ENCODE measurements at regions not wholly inside any gene's neighbourhood (a gene's known extent, or its start where the extent isn't known, plus 50 kb on each side); places are given as distances from the start of the nearest gene placed in this dataset.

DNA sequence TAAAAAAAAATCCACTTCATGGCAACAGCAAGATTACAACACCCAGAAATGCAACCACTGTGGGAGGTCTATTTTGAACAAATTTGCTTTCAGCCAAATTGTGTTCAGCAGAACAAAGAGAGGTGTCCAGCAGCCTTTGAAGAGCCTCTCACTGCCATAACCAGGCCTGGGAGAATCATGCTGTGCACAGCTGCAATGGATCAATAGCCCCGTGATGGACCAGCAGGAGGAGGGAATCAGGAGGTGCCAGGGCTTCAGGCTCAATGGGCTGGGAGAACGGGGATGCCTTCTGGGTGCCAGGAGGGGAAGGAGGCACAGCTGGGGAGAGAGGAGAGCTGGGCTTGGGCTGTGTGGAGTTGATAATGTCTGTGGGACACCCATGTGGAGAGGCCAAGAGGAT is 366.2 kb upstream of the EEF2KMT start:
- no peak for DNase-seq
- H3K27me3 Mint-ChIP-seq, result no peaks in the 10 kb centered on the region
- no peaks in the 10 kb centered on the region for H3K9me3 Mint-ChIP-seq
- no peaks in the 10 kb centered on the region for H3K36me3 Mint-ChIP-seq
- H3K27ac Mint-ChIP-seq, result no peak overlapping the region
- no peaks in the 10 kb centered on the region for H3K4me1 Mint-ChIP-seq
- no peak overlapping the region for H3K4me3 Mint-ChIP-seq
- CTCF ChIA-PET, result no interaction called here

GRCh38 chr16:5461574-5461973 is 364.0 kb upstream of the EEF2KMT start:
- H3K27ac Mint-ChIP-seq, result no peak overlapping the region
- H3K4me1 Mint-ChIP-seq, result no peaks in the 10 kb centered on the region
- no peaks in the 10 kb centered on the region for H3K27me3 Mint-ChIP-seq
- no peaks in the 10 kb centered on the region for H3K36me3 Mint-ChIP-seq
- DNase-seq, result no peak
- H3K4me3 Mint-ChIP-seq, result no peak overlapping the region
- CTCF ChIA-PET, result no interaction called here
- H3K9me3 Mint-ChIP-seq, result no peaks in the 10 kb centered on the region

- CTCF ChIA-PET, result no interaction called here
- Mint-ChIP-seq H3K4me3 (no peak overlapping the region), H3K27ac (no peak overlapping the region), H3K4me1 (no peaks in the 10 kb centered on the region), H3K9me3 (no peaks in the 10 kb centered on the region), H3K36me3 (no peaks in the 10 kb centered on the region), H3K27me3 (no peaks in the 10 kb centered on the region)
- DNase-seq, result no peak
Measured at GRCh38 chr16:5461141-5461540, 363.5 kb upstream of the EEF2KMT start.

GRCh38 chr16:5460701-5461100 is 363.1 kb upstream of the EEF2KMT start:
- Mint-ChIP-seq H3K4me3 (no peak overlapping the region), H3K27me3 (no peaks in the 10 kb centered on the region), H3K4me1 (no peaks in the 10 kb centered on the region), H3K9me3 (no peaks in the 10 kb centered on the region), H3K27ac (no peak overlapping the region), H3K36me3 (no peaks in the 10 kb centered on the region)
- no peak for DNase-seq
- CTCF ChIA-PET, result no interaction called here

DNA sequence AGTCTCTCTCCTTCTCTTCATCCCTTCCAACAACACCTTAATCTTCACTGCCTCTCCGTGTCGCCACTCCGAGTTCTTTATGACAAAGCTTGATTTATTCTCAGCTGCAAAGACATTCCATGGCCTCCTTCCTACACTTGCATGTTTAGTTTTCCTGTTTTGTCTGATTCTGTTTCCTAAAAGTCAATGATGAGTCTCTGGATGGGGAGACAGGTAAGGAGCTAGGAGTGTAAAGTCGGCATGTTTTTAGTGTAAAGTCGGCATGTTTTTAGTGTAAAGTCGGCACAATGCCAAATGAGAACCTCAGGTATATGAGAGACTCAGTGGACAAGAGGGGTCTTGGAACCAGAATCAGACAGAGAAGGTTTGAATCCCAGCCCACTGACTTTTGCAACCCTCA is 362.3 kb upstream of the EEF2KMT start:
- CTCF ChIA-PET, result no interaction called here
- no peak overlapping the region for H3K4me3 Mint-ChIP-seq
- no peaks in the 10 kb centered on the region for H3K36me3 Mint-ChIP-seq
- no peak for DNase-seq
- no peak overlapping the region for H3K27ac Mint-ChIP-seq
- H3K27me3 Mint-ChIP-seq, result no peaks in the 10 kb centered on the region
- H3K4me1 Mint-ChIP-seq, result no peaks in the 10 kb centered on the region
- H3K9me3 Mint-ChIP-seq, result no peaks in the 10 kb centered on the region

- no peaks in the 10 kb centered on the region for H3K27me3 Mint-ChIP-seq
- DNase-seq, result no peak
- no peak overlapping the region for H3K27ac Mint-ChIP-seq
- no peaks in the 10 kb centered on the region for H3K36me3 Mint-ChIP-seq
- no peaks in the 10 kb centered on the region for H3K4me1 Mint-ChIP-seq
- H3K4me3 Mint-ChIP-seq, result no peak overlapping the region
- no peaks in the 10 kb centered on the region for H3K9me3 Mint-ChIP-seq
- CTCF ChIA-PET, result no interaction called here
Measured at GRCh38 chr16:5455110-5455509, 357.5 kb upstream of the EEF2KMT start.

DNA sequence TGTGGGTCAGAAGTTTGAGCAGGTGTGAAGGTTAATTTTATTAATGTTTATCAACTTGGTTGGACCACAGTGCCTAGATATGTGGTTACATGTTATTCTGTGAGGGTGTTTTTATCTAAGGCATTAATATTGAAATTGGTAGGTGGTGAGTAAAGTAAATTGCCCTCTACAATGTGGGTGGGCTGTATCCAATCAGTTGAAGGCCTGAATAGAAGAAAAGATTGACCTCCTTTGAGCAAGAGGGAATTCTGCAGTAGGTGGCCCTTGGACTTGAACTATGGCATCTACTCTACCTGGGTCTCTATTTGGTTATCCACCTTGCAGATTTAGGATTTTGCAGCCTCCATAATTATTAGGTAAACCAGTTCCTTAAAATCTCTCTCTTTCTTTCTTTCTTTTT is 356.8 kb upstream of the EEF2KMT start:
- Mint-ChIP-seq H3K9me3 (no peaks in the 10 kb centered on the region), H3K4me1 (no peaks in the 10 kb centered on the region), H3K27ac (no peak overlapping the region), H3K36me3 (no peaks in the 10 kb centered on the region), H3K27me3 (no peaks in the 10 kb centered on the region), H3K4me3 (no peak overlapping the region)
- CTCF ChIA-PET, result no interaction called here
- DNase-seq, result no peak

DNA sequence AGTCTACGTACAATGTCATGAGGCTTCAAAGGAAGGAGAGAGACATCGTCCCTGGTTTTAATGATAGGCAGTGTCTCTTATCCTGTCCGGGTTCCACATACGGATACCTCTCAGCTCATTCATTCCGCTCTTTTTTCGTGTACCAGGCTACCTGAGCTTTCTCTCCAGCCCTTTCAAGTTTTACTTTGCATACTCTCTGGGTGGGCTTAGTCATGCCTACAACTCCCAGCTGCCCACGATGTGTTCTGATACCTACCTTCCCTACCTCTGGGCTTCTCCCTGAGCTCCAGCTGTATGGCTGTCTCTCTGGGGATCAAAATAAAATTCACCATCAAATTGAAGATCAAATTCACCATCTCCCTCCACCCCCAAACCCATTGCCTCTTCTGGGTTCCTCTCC is 354.0 kb upstream of the EEF2KMT start:
- Mint-ChIP-seq H3K4me1 (no peaks in the 10 kb centered on the region), H3K36me3 (no peaks in the 10 kb centered on the region), H3K9me3 (peaks cover 2% of the 10 kb centered on the region), H3K27ac (no peak overlapping the region), H3K4me3 (no peak overlapping the region), H3K27me3 (no peaks in the 10 kb centered on the region)
- DNase-seq, result no peak
- CTCF ChIA-PET, result interaction anchor here (0.5 kb wide), 1 partner anchor 12 kb away, joined by 3 read pairs; no protein-coding TSS in a partner anchor

DNA sequence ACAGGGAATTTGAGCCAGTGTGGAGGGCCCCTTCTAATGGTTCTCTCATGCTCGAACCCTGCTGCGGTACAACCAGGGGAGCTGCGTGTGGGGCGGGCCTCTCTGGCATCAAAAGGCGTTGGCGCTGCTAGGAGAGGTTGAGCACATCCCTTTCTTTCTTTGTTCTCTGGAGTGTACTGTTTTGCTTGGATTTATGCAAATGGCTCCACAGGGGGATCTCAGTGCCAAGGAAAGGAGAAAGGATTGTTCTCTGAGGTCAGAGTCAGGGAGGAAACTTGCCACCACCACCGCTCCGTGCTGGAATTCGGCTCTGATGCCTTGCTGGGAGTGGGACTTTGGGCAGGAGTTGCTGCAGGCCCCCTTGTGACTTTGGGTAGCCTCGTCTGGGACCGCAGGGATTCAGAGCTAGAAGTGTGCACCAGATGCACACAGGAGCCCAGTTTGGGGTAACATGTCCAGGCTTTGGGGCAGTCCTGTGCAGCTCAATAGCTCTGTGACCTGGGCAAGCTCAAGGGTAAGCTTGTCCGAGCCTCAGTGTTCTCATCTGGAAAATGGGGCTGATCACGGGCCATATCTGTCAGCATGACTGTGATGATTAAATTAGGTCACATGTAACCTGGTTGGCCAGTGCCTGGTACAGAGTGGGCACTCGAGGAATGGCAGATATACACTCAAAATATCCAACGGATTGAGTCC is 353.0 kb upstream of the EEF2KMT start:
- H3K4me1 Mint-ChIP-seq, result no peaks in the 10 kb centered on the region
- no peaks in the 10 kb centered on the region for H3K36me3 Mint-ChIP-seq
- H3K27me3 Mint-ChIP-seq, result no peaks in the 10 kb centered on the region
- no peak overlapping the region for H3K4me3 Mint-ChIP-seq
- H3K27ac Mint-ChIP-seq, result no peak overlapping the region
- H3K9me3 Mint-ChIP-seq, result peaks cover 2% of the 10 kb centered on the region
- CTCF ChIA-PET, result no interaction called here
- no peak for DNase-seq

DNA sequence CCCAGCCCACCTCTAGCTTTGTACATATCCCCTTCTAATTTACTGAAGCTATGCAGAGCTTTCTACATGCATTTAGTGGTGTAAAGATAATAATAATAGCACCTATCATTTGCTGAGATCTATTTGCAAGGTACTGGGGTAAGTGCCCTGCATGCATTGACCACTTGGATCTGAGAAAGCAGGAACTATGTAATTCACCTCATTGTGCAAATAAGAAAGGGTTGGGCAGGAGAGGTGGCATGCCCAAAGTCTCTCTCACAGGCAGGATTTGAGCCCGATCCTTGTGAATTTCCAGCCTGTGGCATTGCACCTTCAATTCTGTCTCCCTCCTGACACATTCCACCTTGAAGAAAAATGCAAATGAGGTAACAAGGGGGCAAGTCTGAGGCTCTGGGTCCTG is 352.3 kb upstream of the EEF2KMT start:
- Mint-ChIP-seq H3K27me3 (no peaks in the 10 kb centered on the region), H3K4me3 (no peak overlapping the region), H3K4me1 (no peaks in the 10 kb centered on the region), H3K27ac (no peak overlapping the region), H3K36me3 (no peaks in the 10 kb centered on the region), H3K9me3 (peaks cover 2% of the 10 kb centered on the region)
- no peak for DNase-seq
- CTCF ChIA-PET, result no interaction called here

- H3K27me3 Mint-ChIP-seq, result no peaks in the 10 kb centered on the region
- no peaks in the 10 kb centered on the region for H3K4me1 Mint-ChIP-seq
- no peaks in the 10 kb centered on the region for H3K36me3 Mint-ChIP-seq
- no peak overlapping the region for H3K4me3 Mint-ChIP-seq
- no peak overlapping the region for H3K27ac Mint-ChIP-seq
- peaks cover 2% of the 10 kb centered on the region for H3K9me3 Mint-ChIP-seq
- DNase-seq, result no peak
- CTCF ChIA-PET, result no interaction called here
Measured at GRCh38 chr16:5448798-5449197, 351.2 kb upstream of the EEF2KMT start.

DNA sequence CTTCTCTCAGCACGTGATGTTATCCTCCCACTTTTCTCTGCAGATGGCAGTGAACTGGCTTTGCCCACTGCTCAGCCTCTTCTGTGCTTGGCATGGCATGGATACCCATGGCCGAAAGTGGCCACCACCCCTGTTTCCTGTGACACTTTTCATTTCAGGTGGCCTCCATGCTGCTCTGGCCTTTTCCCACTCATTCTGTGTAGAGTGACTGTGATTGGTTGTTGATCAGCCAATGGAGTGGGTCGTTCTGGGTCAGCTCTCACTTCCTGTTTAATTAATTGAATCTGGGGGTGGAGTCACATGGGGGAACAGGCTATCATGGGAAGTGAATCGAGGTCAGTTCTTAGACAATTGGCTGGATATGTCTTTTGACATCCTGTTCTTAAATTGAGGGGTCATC is 350.1 kb upstream of the EEF2KMT start:
- Mint-ChIP-seq H3K27ac (no peak overlapping the region), H3K4me1 (no peaks in the 10 kb centered on the region), H3K36me3 (no peaks in the 10 kb centered on the region), H3K4me3 (no peak overlapping the region), H3K9me3 (peaks cover 2% of the 10 kb centered on the region), H3K27me3 (no peaks in the 10 kb centered on the region)
- DNase-seq, result no peak
- CTCF ChIA-PET, result no interaction called here

- CTCF ChIA-PET, result no interaction called here
- H3K27ac Mint-ChIP-seq, result no peak overlapping the region
- H3K4me3 Mint-ChIP-seq, result no peak overlapping the region
- peaks cover 5% of the 10 kb centered on the region for H3K9me3 Mint-ChIP-seq
- H3K4me1 Mint-ChIP-seq, result no peaks in the 10 kb centered on the region
- no peak for DNase-seq
- no peaks in the 10 kb centered on the region for H3K27me3 Mint-ChIP-seq
- H3K36me3 Mint-ChIP-seq, result no peaks in the 10 kb centered on the region
Measured at GRCh38 chr16:5446623-5447240, 349.1 kb upstream of the EEF2KMT start.

- CTCF ChIA-PET, result no interaction called here
- DNase-seq, result no peak
- peaks cover 11% of the 10 kb centered on the region for H3K9me3 Mint-ChIP-seq
- no peaks in the 10 kb centered on the region for H3K27me3 Mint-ChIP-seq
- H3K4me1 Mint-ChIP-seq, result no peaks in the 10 kb centered on the region
- H3K36me3 Mint-ChIP-seq, result no peaks in the 10 kb centered on the region
- no peak overlapping the region for H3K4me3 Mint-ChIP-seq
- no peak overlapping the region for H3K27ac Mint-ChIP-seq
Measured at GRCh38 chr16:5444189-5444588, 346.6 kb upstream of the EEF2KMT start.

GRCh38 chr16:5442986-5443385 is 345.4 kb upstream of the EEF2KMT start:
- Mint-ChIP-seq H3K4me3 (no peak overlapping the region), H3K27me3 (no peaks in the 10 kb centered on the region)
- CTCF ChIA-PET, result interaction anchor here (1.0 kb wide), 1 partner anchor 46 kb away, joined by 3 read pairs; no protein-coding TSS in a partner anchor

More at GRCh38 chr16:5442986-5443385, 345.4 kb upstream of the EEF2KMT start:
- no peak overlapping the region for H3K27ac Mint-ChIP-seq
- DNase-seq, result no peak
- no peaks in the 10 kb centered on the region for H3K36me3 Mint-ChIP-seq
- H3K9me3 Mint-ChIP-seq, result peaks cover 11% of the 10 kb centered on the region
- no peaks in the 10 kb centered on the region for H3K4me1 Mint-ChIP-seq
